ENCODE measurements at regions not wholly inside any gene's neighbourhood (a gene's known extent, or its start where the extent isn't known, plus 50 kb on each side); places are given as distances from the start of the nearest gene placed in this dataset.

DNA sequence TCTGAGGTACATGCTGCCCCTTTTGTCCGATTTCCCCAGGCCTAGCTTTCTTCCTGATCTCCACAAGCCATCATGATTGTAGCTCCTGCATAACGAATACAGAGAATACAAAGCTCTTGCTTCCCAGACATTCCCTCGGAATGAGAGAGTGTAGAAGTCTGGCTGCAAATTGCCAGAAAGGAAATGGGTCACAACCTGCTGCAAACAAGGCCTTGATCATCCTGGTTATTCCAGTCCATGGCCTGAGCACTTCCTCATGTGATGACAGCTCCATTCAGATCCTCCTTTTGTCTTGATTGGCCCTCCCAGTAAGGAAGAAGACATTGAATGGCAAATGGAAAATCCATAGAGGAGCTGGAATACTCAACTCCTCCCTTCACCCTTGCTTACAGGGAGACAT, 136.0 kb upstream of the ADRA1B start:
- TF ChIP-seq GATA2 (IDR thresholded peaks at IDR 0.05; ENCODE audit: low read depth, low read length) (no peak), GATA3 (IDR thresholded peaks at IDR 0.05; ENCODE audit: low read depth, low read length) (no peak)

DNA sequence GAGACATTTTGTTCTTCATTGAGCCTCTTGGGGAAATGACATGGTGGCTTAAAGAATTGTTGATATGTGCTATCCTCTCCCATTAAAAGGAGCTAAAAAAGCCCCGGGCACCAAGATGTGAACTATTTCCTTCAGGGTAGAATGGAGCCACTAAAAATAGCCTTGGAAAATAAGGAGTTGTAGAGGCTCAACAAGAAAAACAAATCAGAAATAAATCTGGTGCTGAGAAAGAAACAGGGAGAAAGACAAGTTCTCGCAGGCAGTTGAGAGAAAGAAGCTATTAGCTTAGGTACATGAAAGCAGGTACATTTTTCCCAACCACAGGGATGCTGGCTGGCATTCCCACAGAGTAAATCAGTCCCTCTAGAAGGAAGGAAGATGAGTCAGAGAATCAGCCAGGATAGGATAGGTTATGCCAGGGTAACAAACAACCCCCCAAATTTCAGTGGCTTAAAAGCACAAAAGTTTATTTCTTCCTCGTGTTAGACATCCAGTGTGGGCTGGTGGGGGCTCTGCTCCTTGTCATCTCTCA, 134.6 kb upstream of the ADRA1B start:
- TF ChIP-seq GATA2 (IDR thresholded peaks at IDR 0.05; ENCODE audit: low read depth, low read length) (no peak), GATA3 (IDR thresholded peaks at IDR 0.05; ENCODE audit: low read depth, low read length) (no peak)

- TF ChIP-seq GATA2 (IDR thresholded peaks at IDR 0.05; ENCODE audit: low read depth, low read length) (no peak), GATA3 (IDR thresholded peaks at IDR 0.05; ENCODE audit: low read depth, low read length) (no peak)
Observed at GRCh38 chr5:159782197-159782994, 133.9 kb upstream of the ADRA1B start.

- TF ChIP-seq GATA2 (IDR thresholded peaks at IDR 0.05; ENCODE audit: low read depth, low read length) (no peak), GATA3 (IDR thresholded peaks at IDR 0.05; ENCODE audit: low read depth, low read length) (no peak)
Observed at GRCh38 chr5:159782995-159783300, 133.3 kb upstream of the ADRA1B start.

DNA sequence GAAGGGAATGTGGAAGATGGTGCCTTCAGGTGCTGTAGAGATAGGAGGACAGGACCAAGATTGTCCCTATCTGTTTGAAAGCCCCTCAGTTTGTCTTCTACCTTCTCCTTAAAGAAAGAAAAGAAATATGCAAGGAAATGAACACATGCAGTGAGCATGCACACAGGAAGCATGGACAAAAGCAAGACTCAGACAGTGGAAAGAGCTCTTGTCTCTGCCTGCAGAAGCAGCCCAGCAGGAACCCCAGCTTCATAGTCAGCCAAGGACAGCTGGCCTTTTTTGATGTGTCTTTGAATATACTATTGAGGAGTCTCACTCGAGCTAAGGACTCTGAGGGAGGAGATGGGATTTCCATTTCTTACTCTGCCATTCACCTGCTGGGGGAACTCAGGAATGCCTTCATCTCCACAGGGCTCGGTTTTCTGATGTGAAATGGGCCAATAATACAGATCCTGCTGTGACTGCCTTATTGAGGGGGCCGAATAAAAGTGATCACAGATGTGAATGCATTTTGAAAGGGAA, 132.5 kb upstream of the ADRA1B start:
- TF ChIP-seq GATA3 (IDR thresholded peaks at IDR 0.05; ENCODE audit: low read depth, low read length) (no peak), GATA2 (IDR thresholded peaks at IDR 0.05; ENCODE audit: low read depth, low read length) (no peak)

- TF ChIP-seq GATA2 (IDR thresholded peaks at IDR 0.05; ENCODE audit: low read depth, low read length) (no peak), GATA3 (IDR thresholded peaks at IDR 0.05; ENCODE audit: low read depth, low read length) (no peak)
Observed at GRCh38 chr5:159784993-159785392, 131.3 kb upstream of the ADRA1B start.

- TF ChIP-seq GATA2 (IDR thresholded peaks at IDR 0.05; ENCODE audit: low read depth, low read length) (no peak), GATA3 (IDR thresholded peaks at IDR 0.05; ENCODE audit: low read depth, low read length) (no peak)
Observed at GRCh38 chr5:159785656-159786055, 130.6 kb upstream of the ADRA1B start.

- no peak for TF ChIP-seq GATA2 (IDR thresholded peaks at IDR 0.05; ENCODE audit: low read depth, low read length)
- no peak for TF ChIP-seq GATA3 (IDR thresholded peaks at IDR 0.05; ENCODE audit: low read depth, low read length)
Observed at GRCh38 chr5:159786201-159786600, 130.1 kb upstream of the ADRA1B start.

GRCh38 chr5:159786901-159787691, 129.2 kb upstream of the ADRA1B start:
- TF ChIP-seq GATA2 (IDR thresholded peaks at IDR 0.05; ENCODE audit: low read depth, low read length) (no peak), GATA3 (IDR thresholded peaks at IDR 0.05; ENCODE audit: low read depth, low read length) (no peak)

- TF ChIP-seq GATA2 (IDR thresholded peaks at IDR 0.05; ENCODE audit: low read depth, low read length) = no peak
- TF ChIP-seq GATA3 (IDR thresholded peaks at IDR 0.05; ENCODE audit: low read depth, low read length) = no peak
Observed at GRCh38 chr5:159787837-159788236, 128.4 kb upstream of the ADRA1B start.

DNA sequence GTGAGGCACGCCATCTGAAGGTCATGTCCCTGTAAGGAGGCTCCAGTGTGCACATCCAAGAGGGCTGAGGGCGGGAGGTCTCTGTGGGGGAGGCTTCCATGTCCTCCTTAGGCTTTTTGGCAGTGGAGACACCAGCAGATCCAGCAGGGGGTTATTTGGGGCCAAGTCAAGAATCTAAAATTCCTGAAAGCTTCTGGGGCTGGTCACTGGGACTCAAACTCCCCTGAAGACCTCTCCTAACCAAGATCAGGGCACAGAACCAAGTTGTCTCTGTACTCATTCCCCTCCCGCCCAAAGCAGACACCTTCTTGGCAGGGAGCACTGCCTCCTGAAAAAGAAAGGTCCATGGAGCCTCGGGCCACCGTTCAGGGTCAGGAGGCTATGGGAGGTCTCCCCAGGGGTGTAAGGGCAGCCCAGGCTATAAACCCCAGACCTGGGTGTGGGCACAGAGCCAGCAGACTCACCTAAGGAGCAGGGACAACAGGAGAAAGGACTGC, 127.4 kb upstream of the ADRA1B start:
- TF ChIP-seq GATA3 (IDR thresholded peaks at IDR 0.05; ENCODE audit: low read depth, low read length) (no peak), GATA2 (IDR thresholded peaks at IDR 0.05; ENCODE audit: low read depth, low read length) (no peak)

DNA sequence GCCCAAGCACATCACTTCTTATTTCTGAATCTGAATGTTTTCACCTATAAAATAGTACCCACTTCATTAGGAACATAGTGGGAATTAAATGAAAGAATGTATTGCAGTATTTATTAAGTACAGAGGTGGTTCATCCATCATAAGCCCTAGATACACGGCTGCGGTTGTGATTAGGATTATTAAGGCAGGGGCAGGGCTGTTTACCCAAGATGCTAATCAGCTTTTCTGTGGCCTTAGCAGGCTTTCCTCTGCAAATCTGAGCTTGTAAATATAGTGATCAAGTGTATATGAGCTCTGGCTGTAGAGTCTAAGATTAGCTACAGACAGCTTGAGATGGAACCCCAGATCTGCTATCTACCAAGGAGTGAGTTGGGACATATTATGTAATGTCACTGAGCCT, 124.1 kb upstream of the ADRA1B start:
- TF ChIP-seq GATA2 (IDR thresholded peaks at IDR 0.05; ENCODE audit: low read depth, low read length) = no peak
- no peak for TF ChIP-seq GATA3 (IDR thresholded peaks at IDR 0.05; ENCODE audit: low read depth, low read length)

DNA sequence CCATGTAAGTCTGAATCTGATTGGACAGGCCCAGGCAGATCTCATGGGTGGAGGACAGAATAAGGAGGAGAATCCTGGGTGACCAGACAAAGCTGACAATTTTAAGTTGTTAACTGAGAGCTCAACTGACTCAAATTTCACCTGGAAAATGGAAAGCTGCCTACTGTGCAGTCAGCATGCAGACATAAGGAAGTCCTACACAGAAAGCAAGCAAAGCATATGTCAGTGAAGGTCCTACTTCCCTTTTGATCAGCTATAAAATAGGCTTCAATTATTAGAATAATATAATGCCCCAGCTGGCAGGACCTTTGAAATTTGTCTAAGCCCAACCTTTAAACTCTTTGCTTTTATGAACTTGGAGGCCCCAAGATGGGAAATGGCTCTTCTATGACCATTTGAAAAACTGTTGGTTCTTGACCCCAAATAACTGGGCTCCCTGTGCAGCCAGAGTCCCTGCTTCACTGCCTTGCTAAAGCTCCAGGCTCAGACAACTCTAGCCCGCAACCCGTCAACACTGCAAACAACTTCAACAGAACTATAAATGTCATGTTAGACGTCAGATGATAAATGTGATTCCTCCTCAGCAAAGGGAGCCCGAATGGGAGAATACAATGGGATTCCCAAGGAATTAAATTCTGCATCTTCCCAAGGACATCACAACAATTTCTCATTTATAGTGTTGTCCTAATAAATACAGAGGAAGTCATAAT, 118.9 kb upstream of the ADRA1B start:
- TF ChIP-seq GATA2 (IDR thresholded peaks at IDR 0.05; ENCODE audit: low read depth, low read length) = no peak

DNA sequence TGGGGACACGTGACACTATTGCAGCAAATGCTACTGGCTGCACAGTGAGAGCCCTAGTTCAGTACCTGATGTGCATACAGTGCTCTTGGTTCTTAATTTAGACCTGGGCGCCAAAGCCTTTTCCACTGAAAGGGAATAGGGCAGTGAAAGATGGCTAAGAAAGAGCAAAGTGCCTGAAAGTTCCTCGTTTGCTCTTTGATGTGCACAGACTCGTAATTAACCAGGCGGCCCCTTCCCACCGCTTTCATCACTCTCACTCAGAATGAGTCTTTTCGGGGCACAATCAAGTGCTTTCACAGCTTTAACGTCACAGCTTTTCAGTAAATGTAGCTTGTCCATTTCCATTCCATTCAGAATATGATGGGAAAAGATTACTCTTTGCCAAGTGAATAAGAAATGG, 116.6 kb upstream of the ADRA1B start:
- TF ChIP-seq GATA3 (IDR thresholded peaks at IDR 0.05; ENCODE audit: low read depth, low read length) (no peak), GATA2 (IDR thresholded peaks at IDR 0.05; ENCODE audit: low read depth, low read length) (no peak)

All from SH-SY5Y (cell line).